PC-9 (cell line): ENCODE measurements at regions not wholly inside any gene's neighbourhood (a gene's known extent, or its start where the extent isn't known, plus 50 kb on each side); places are given as distances from the start of the nearest gene placed in this dataset.

ENCODE experiments used
- BruUV-seq: library from RNA; stranded (reverse); fragments of 400-500 nt; replicated peaks from 2 replicates; lab custom pipeline; 2021; lab: Mats Ljungman, UMichigan
- CTCF ChIA-PET: fragments of 300-600 bp; sonication (Branson Sonifier 250); formaldehyde crosslinking; loops from one replicate; lab custom pipeline; 2022; ENCODE audit warnings: antibody characterized with exemption; lab: Charles Lee
- POLR2A ChIA-PET: fragments of 300-600 bp; sonication (Branson Sonifier 250); formaldehyde crosslinking; loops from one replicate; lab custom pipeline; 2022; ENCODE audit warnings: antibody characterized with exemption; ENCODE audit not compliant: unreplicated experiment; lab: Charles Lee
- DNase-seq, 2 experiments: peaks; one replicate each; pipeline versions ENCODE4 v3.0.0 to v3.0.0-alpha.2; 2015 to 2022; ENCODE audit warnings: mixed read lengths in 1 of 2
- H2AFZ ChIP-seq: fragments of 200-600 bp; sonication (generic); 2 replicates; pipeline ENCODE4 v1.8.1; 2017; ENCODE audit warnings: antibody characterized with exemption
- H3F3A ChIP-seq: fragments of 200-600 bp; sonication (generic); 2 replicates; pipeline ENCODE4 v1.8.1; 2017; ENCODE audit warnings: antibody characterized with exemption, mild to moderate bottlenecking, low read depth; ENCODE audit not compliant: insufficient read depth
- H3K27ac ChIP-seq: fragments of 200-600 bp; sonication (generic); 2 replicates; pipeline ENCODE4 v1.6.1; 2016; ENCODE audit warnings: mixed run types
- H3K27me3 ChIP-seq: fragments of 200-600 bp; sonication (generic); 2 replicates; pipeline ENCODE4 v1.6.1; 2016; ENCODE audit warnings: low read depth, mixed run types; ENCODE audit not compliant: insufficient read depth
- H3K36me3 ChIP-seq: fragments of 200-600 bp; sonication (generic); 2 replicates; pipeline ENCODE4 v1.6.1; 2016; ENCODE audit warnings: low read depth, mixed run types
- H3K4me1 ChIP-seq: fragments of 200-600 bp; sonication (generic); replicated peaks from 2 replicates; pipeline ENCODE4 v1.6.1; 2016; ENCODE audit warnings: mixed run types; ENCODE audit not compliant: insufficient read depth
- H3K4me2 ChIP-seq: fragments of 200-600 bp; sonication (generic); 2 replicates; pipeline ENCODE4 v1.6.1; 2017; ENCODE audit warnings: mixed run types
- H3K4me3 ChIP-seq: fragments of 200-600 bp; sonication (generic); 2 replicates; pipeline ENCODE4 v1.6.1; 2016; ENCODE audit warnings: mixed run types
- H3K79me2 ChIP-seq: fragments of 200-600 bp; sonication (generic); 2 replicates; pipeline ENCODE4 v1.6.1; 2017; ENCODE audit warnings: low read depth, mixed run types
- H3K9me2 ChIP-seq: fragments of 200-600 bp; sonication (generic); 2 replicates; pipeline ENCODE4 v1.8.1; 2017; ENCODE audit warnings: mild to moderate bottlenecking; ENCODE audit not compliant: insufficient read depth
- H3K9me3 ChIP-seq: fragments of 200-600 bp; sonication (generic); 2 replicates; pipeline ENCODE4 v1.8.1; 2016; ENCODE audit warnings: low read depth; ENCODE audit not compliant: insufficient read depth
- H4K20me1 ChIP-seq: fragments of 200-600 bp; sonication (generic); 2 replicates; pipeline ENCODE4 v1.8.1; 2017; ENCODE audit not compliant: insufficient read depth
- CTCF ChIP-seq: fragments of 200-600 bp; sonication (generic); conservative IDR thresholded peaks from 2 replicates; pipeline ENCODE4 v1.6.1; 2017; ENCODE audit warnings: mixed run types, antibody characterized with exemption, mild to moderate bottlenecking, moderate library complexity
- EZH2 ChIP-seq: fragments of 200-600 bp; sonication (generic); IDR thresholded peaks from 2 replicates; pipeline ENCODE4 v1.8.0; 2017; ENCODE audit warnings: antibody characterized with exemption, low read depth
- intact Hi-C: fragments of 100-400 bp; cut with micrococcal nuclease; formaldehyde crosslinking; loops from one replicate; pipeline ENCODE4 v1.10.0; 2022; ENCODE audit not compliant: unreplicated experiment

GRCh38 chr7:54932818-54933543 lies 85.8 kb upstream of the EGFR start:
- Histone ChIP-seq H3K36me3 (no peaks in the 10 kb centered on the region), H3K4me1 (peaks cover 14% of the 10 kb centered on the region), H3K4me2 (peak overlapping the region; percentile 83), H2AFZ (peak overlapping the region; percentile 92), H3F3A (peaks cover 20% of the 10 kb centered on the region; the same call in 1 of the 2 replicates), H3K4me3 (peak overlapping the region; percentile 60), H4K20me1 (no peaks in the 10 kb centered on the region), H3K27ac (no peak overlapping the region), H3K9me2 (no peaks in the 10 kb centered on the region), H3K9me3 (peaks cover 15% of the 10 kb centered on the region), H3K27me3 (no peaks in the 10 kb centered on the region), H3K79me2 (no peaks in the 10 kb centered on the region)
- ChIA-PET POLR2A (interaction anchor here (0.6 kb wide), 4 partner anchors 37 to 199 kb away, joined by 3 to 14 read pairs (median 8); no protein-coding TSS in a partner anchor), CTCF (interaction anchor here (0.6 kb wide), 2 partner anchors 86 to 324 kb away, joined by 6 to 8 read pairs; partner anchors contain the start of gene EGFR)
- no peak for TF ChIP-seq EZH2
- no peak for TF ChIP-seq CTCF
- BruUV-seq, result no TSS peak
- DNase-seq, result peak; percentile 74 to 91
- intact Hi-C loops, result loop anchor here (1.0 to 5.0 kb wide), 4 partner anchors 34 to 132 kb away; no protein-coding TSS in a partner anchor

GRCh38 chr7:54933643-54934042 lies 85.2 kb upstream of the EGFR start:
- no peak for DNase-seq
- Histone ChIP-seq H3K9me3 (peaks cover 14% of the 10 kb centered on the region), H3K27me3 (no peaks in the 10 kb centered on the region), H3K4me2 (peak overlapping the region; percentile 83), H3K79me2 (no peaks in the 10 kb centered on the region), H3K4me1 (peaks cover 14% of the 10 kb centered on the region), H3K4me3 (peak overlapping the region; percentile 60), H4K20me1 (no peaks in the 10 kb centered on the region), H3F3A (peaks cover 20% of the 10 kb centered on the region; the same call in 1 of the 2 replicates), H3K27ac (no peak overlapping the region), H3K36me3 (no peaks in the 10 kb centered on the region), H2AFZ (peak overlapping the region; percentile 92), H3K9me2 (no peaks in the 10 kb centered on the region)
- no peak for TF ChIP-seq CTCF
- no peak for TF ChIP-seq EZH2
- no TSS peak for BruUV-seq
- intact Hi-C loops, result loop anchor here (1.0 to 5.0 kb wide), 4 partner anchors 33 to 132 kb away; no protein-coding TSS in a partner anchor
- POLR2A ChIA-PET, result interaction anchor here (0.8 kb wide), 1 partner anchor 34 kb away, joined by 6 read pairs; no protein-coding TSS in a partner anchor
- CTCF ChIA-PET, result no interaction called here

GRCh38 chr7:54940748-54941147 lies 78.1 kb upstream of the EGFR start:
- BruUV-seq, result no TSS peak

More at GRCh38 chr7:54940748-54941147, 78.1 kb upstream of the EGFR start:
- CTCF ChIA-PET, result no interaction called here
- Histone ChIP-seq H4K20me1 (no peaks in the 10 kb centered on the region), H3K4me3 (no peak overlapping the region), H3K36me3 (no peaks in the 10 kb centered on the region), H2AFZ (no peak overlapping the region), H3K4me1 (peaks cover under 1% of the 10 kb centered on the region; the same call in 1 of the 2 replicates), H3K27me3 (no peaks in the 10 kb centered on the region), H3K4me2 (no peak overlapping the region), H3K27ac (no peak overlapping the region), H3K9me2 (no peaks in the 10 kb centered on the region; the same call in 1 of the 2 replicates), H3K9me3 (0 out of 2 replicates have a peak, but pooled peaks cover 6% of the 10 kb centered on the region), H3F3A (no peaks in the 10 kb centered on the region; the same call in 1 of the 2 replicates), H3K79me2 (no peaks in the 10 kb centered on the region)
- DNase-seq, result no peak
- intact Hi-C loops, result no loop called here
- no peak for TF ChIP-seq EZH2
- no peak for TF ChIP-seq CTCF
- POLR2A ChIA-PET, result no interaction called here
